Activated CD4-positive, alpha-beta T cell treated with anti-CD3 and anti-CD28 coated beads, Interleukin-2, amount 10 ng/mL, durations not matched to agents 24 days and 14 days (primary cell): ENCODE measurements at regions not wholly inside any gene's neighbourhood (a gene's known extent, or its start where the extent isn't known, plus 50 kb on each side); places are given as distances from the start of the nearest gene placed in this dataset.

ENCODE experiments used
- DNase-seq: peaks from one replicate; pipeline ENCODE4 v3.0.0; 2022
- H3K27ac Mint-ChIP-seq: one replicate; pipeline ENCODE4 v1.8.0; 2022; ENCODE audit warnings: mild to moderate bottlenecking, mixed read lengths
- H3K27me3 Mint-ChIP-seq: one replicate; pipeline ENCODE4 v1.8.0; 2022; ENCODE audit warnings: mixed read lengths
- H3K36me3 Mint-ChIP-seq: one replicate; pipeline ENCODE4 v1.8.0; 2022; ENCODE audit warnings: low read depth, mild to moderate bottlenecking, mixed read lengths
- H3K4me1 Mint-ChIP-seq: one replicate; pipeline ENCODE4 v1.8.0; 2021; ENCODE audit warnings: mixed read lengths
- H3K4me3 Mint-ChIP-seq: one replicate; pipeline ENCODE4 v1.8.0; 2022; ENCODE audit warnings: mild to moderate bottlenecking, moderate library complexity, mixed read lengths
- H3K9me3 Mint-ChIP-seq: one replicate; pipeline ENCODE4 v1.8.0; 2021; ENCODE audit warnings: mixed read lengths
- intact Hi-C: fragments of 100-400 bp; cut with micrococcal nuclease; formaldehyde crosslinking; loops from one replicate; pipeline ENCODE4 v1.15.1; 2023

- Mint-ChIP-seq H3K4me3 (no peak overlapping the region), H3K4me1 (no peaks in the 10 kb centered on the region), H3K27me3 (peaks cover 37% of the 10 kb centered on the region), H3K27ac (no peak overlapping the region), H3K36me3 (no peaks in the 10 kb centered on the region), H3K9me3 (no peaks in the 10 kb centered on the region)
- intact Hi-C loops = no loop called here
- DNase-seq = no peak
Measured at GRCh38 chr6:134689177-134689576, 260.7 kb downstream of the ALDH8A1 start.

DNA sequence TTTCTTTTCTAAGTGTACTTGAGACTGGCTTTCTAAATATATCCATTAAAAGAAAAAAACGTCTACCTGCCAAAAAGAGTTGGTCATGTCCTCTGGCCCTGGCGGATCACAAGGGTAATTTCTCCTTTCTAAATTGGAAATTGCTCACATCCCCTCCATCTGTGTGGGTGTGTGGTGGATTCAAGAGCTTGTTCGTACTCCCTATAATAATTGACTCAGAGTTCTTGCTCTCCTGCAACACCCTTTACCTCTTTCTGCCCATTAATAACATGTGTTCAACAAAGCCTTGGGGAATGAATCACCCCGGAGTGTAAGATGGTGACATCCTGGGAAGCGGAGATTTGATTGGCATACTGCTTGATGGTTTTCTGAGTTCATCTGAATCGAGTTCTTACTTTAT is 263.8 kb downstream of the ALDH8A1 start:
- H3K4me3 Mint-ChIP-seq = no peak overlapping the region
- no peak overlapping the region for H3K27ac Mint-ChIP-seq
- H3K4me1 Mint-ChIP-seq = no peaks in the 10 kb centered on the region
- H3K27me3 Mint-ChIP-seq = peaks cover 21% of the 10 kb centered on the region
- no peaks in the 10 kb centered on the region for H3K36me3 Mint-ChIP-seq
- intact Hi-C loops = no loop called here
- H3K9me3 Mint-ChIP-seq = no peaks in the 10 kb centered on the region
- no peak for DNase-seq

DNA sequence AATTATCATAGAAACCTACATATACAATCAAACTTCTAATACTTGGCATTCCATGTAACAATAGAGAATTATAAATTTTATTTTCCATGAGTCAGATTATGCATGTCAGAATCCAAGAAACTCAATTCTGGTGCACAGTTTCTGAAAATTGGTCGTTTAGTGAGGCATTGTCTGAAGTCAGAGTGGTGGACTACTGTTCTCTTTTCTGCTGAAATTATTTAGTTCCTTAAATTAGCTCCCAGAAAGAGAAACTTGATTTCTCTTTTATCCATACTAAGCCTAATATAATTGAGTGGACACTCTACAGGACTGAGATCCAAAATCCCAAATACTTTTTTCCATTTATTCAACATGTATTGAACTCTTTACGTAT is 265.5 kb downstream of the ALDH8A1 start:
- intact Hi-C loops = no loop called here
- H3K4me3 Mint-ChIP-seq = no peak overlapping the region

GRCh38 chr6:134683783-134684422 is 266.0 kb downstream of the ALDH8A1 start:
- no peak overlapping the region for H3K4me3 Mint-ChIP-seq
- intact Hi-C loops = no loop called here
- H3K36me3 Mint-ChIP-seq = no peaks in the 10 kb centered on the region
- peaks cover 2% of the 10 kb centered on the region for H3K4me1 Mint-ChIP-seq
- no peak overlapping the region for H3K27ac Mint-ChIP-seq
- no peak for DNase-seq
- H3K9me3 Mint-ChIP-seq = no peaks in the 10 kb centered on the region
- H3K27me3 Mint-ChIP-seq = peaks cover 11% of the 10 kb centered on the region

More for the DNA sequence above, 265.5 kb downstream of the ALDH8A1 start:
- peaks cover 12% of the 10 kb centered on the region for H3K27me3 Mint-ChIP-seq
- no peaks in the 10 kb centered on the region for H3K9me3 Mint-ChIP-seq
- no peak for DNase-seq
- no peaks in the 10 kb centered on the region for H3K36me3 Mint-ChIP-seq
- H3K4me1 Mint-ChIP-seq = peaks cover 2% of the 10 kb centered on the region
- no peak overlapping the region for H3K27ac Mint-ChIP-seq

- Mint-ChIP-seq H3K36me3 (no peaks in the 10 kb centered on the region), H3K27ac (no peak overlapping the region), H3K27me3 (peaks cover 3% of the 10 kb centered on the region), H3K4me1 (peaks cover 2% of the 10 kb centered on the region), H3K4me3 (no peak overlapping the region), H3K9me3 (no peaks in the 10 kb centered on the region)
- DNase-seq = no peak
- intact Hi-C loops = no loop called here
Measured at GRCh38 chr6:134680433-134680832, 269.5 kb downstream of the ALDH8A1 start.

- H3K27ac Mint-ChIP-seq = no peak overlapping the region
- no peaks in the 10 kb centered on the region for H3K9me3 Mint-ChIP-seq
- H3K4me1 Mint-ChIP-seq = peaks cover 2% of the 10 kb centered on the region
- H3K4me3 Mint-ChIP-seq = no peak overlapping the region
- intact Hi-C loops = no loop called here
- peak; percentile 56 for DNase-seq
- peaks cover 3% of the 10 kb centered on the region for H3K27me3 Mint-ChIP-seq
- H3K36me3 Mint-ChIP-seq = no peaks in the 10 kb centered on the region
Measured at GRCh38 chr6:134680021-134680420, 269.9 kb downstream of the ALDH8A1 start.

DNA sequence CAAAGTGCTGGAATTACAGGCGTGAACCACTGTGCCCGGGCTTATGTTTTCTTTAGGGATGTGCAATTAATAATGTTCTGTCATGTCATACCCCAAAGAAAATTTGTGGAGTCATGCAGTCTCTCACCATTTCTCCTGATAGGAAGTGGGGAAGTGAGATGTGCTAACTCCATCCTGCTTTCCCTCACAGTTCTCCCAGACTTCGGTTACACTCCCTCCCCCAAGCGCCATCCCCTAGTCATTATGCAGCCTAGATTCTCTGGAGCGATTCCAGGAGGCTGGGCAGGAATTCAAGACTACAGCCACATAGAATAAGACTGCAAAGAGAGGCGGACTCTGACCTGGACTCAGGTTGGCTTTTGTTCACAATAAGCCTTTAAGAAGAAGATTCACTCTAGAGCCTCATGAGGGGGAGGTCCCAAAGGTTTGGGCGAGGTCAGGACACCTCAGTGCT is 271.4 kb downstream of the ALDH8A1 start:
- H3K36me3 Mint-ChIP-seq = no peaks in the 10 kb centered on the region
- H3K27ac Mint-ChIP-seq = no peak overlapping the region
- DNase-seq = peak; percentile 37
- intact Hi-C loops = no loop called here
- no peaks in the 10 kb centered on the region for H3K9me3 Mint-ChIP-seq
- peaks cover 2% of the 10 kb centered on the region for H3K4me1 Mint-ChIP-seq
- H3K27me3 Mint-ChIP-seq = no peaks in the 10 kb centered on the region
- H3K4me3 Mint-ChIP-seq = no peak overlapping the region

DNA sequence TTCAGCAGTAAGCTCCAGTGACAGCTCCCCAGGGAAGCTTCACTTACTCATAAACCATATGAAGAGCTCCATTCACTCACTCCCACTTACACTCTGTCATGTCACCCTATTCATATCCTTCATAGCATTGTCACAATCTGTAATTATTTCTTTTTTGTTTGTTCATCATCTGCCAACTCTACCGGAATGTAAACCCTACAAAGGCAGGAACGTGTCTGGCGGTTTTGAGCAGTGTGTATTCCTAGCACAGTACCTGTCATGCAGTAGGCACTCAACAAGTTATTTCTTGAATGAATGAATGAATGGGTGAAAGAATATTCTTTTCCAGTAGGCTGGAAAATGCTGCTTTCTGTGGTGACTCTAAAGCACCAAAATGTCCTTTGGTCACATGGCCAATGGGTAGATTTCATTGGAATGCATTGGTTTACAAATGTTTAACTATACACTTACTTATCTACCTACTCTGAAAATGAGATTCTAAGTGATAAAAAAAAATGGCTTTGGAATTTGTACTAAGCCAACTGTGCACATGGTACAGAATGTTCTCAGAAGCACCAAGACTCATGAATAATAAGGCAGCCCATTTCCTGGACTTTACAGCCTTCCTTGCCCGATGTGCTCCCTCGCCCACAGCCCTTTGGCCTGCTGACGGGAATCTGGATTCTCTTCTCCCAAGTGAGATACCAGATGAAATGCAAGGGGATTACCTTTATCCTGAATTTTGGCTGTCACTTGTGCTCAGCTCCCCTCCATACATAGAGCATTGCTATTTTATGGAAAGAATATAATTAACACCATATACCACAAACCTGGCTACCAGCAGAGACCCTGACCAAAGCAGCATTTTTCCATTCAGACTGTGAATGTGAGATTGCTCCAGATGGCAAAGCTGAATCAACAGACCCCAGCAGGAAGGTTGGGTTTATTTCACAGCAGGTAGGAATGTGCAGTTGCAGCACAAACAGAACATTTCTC is 273.3 kb downstream of the ALDH8A1 start:
- H3K27me3 Mint-ChIP-seq = no peaks in the 10 kb centered on the region
- H3K4me3 Mint-ChIP-seq = no peak overlapping the region
- peak; percentile 41 for DNase-seq
- H3K27ac Mint-ChIP-seq = no peak overlapping the region
- no peaks in the 10 kb centered on the region for H3K36me3 Mint-ChIP-seq
- intact Hi-C loops = no loop called here
- no peaks in the 10 kb centered on the region for H3K9me3 Mint-ChIP-seq
- H3K4me1 Mint-ChIP-seq = peaks cover 5% of the 10 kb centered on the region

DNA sequence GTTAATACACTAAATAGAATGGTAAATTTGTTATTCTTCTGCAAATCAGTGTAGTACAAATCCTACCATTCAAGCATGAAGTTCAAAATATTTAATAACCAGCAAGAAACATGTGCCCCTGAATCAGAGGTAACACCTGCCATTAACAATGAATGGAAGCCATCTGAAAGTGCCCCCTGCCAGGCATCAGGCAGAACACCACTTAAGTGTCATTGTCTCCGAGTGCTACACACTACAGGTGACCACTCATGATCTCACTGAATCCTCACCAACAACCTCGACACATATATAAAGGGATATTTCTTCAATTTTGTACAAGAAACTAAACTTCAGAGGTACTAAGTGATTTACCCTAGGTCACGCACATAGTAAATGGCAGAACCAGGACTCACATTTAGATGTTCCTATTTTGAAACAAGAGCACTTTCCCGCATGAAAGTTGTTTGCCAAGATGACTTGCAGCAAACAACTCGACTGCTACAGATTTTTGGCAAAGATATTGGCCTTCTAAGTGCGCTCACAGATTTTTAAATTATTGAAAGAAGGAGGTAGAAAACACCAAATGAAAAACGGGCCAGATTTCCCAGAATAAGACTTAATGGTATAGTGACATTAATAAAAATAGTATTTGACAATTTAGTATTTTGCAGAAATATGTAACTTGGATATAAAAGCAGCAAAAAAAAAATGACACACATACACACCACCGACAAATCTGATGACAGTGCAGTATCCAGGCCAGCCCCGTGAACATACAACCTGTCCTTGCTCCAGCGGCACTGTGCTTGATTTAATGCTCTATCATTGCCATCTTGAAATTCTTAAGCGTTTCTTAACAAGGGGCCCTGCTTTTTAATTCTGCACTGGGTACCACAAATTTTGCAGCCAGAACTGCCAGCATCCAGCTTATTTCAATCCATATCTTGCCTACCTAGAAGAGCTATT is 274.5 kb downstream of the ALDH8A1 start:
- H3K9me3 Mint-ChIP-seq = no peaks in the 10 kb centered on the region
- peak; percentile 41 for DNase-seq
- H3K27me3 Mint-ChIP-seq = no peaks in the 10 kb centered on the region
- intact Hi-C loops = no loop called here
- no peak overlapping the region for H3K27ac Mint-ChIP-seq
- H3K4me3 Mint-ChIP-seq = no peak overlapping the region
- H3K4me1 Mint-ChIP-seq = peaks cover 5% of the 10 kb centered on the region
- no peaks in the 10 kb centered on the region for H3K36me3 Mint-ChIP-seq

DNA sequence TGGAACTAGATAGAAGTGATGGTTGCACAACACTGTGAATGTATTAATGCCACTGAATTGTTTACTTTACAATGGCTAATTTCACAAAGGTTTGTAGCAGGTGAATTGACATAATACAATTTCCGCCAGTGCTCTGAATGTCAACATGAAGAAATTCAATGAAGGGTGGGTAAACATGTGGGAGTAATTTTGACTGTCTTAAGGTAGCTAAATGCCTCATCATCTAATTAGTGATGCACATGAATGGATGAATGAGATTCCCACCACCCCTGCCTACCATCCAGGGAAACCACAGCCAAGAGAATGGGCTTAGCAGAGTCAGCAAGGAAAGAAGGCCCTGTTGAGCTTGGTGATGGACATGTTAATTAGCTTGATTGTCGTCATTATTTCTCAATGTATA is 275.3 kb downstream of the ALDH8A1 start:
- Mint-ChIP-seq H3K27ac (no peak overlapping the region), H3K9me3 (no peaks in the 10 kb centered on the region), H3K4me1 (peaks cover 3% of the 10 kb centered on the region), H3K4me3 (no peak overlapping the region), H3K27me3 (no peaks in the 10 kb centered on the region), H3K36me3 (no peaks in the 10 kb centered on the region)
- DNase-seq = peak; percentile 40
- intact Hi-C loops = no loop called here

GRCh38 chr6:134669485-134669884 is 280.4 kb downstream of the ALDH8A1 start:
- no peak overlapping the region for H3K27ac Mint-ChIP-seq
- H3K4me1 Mint-ChIP-seq = peaks cover 3% of the 10 kb centered on the region
- intact Hi-C loops = no loop called here

GRCh38 chr6:134667111-134667510 is 282.8 kb downstream of the ALDH8A1 start:
- no peaks in the 10 kb centered on the region for H3K4me1 Mint-ChIP-seq
- intact Hi-C loops = no loop called here
- no peak for DNase-seq
- H3K4me3 Mint-ChIP-seq = no peak overlapping the region
- no peaks in the 10 kb centered on the region for H3K36me3 Mint-ChIP-seq
- H3K9me3 Mint-ChIP-seq = no peaks in the 10 kb centered on the region
- H3K27ac Mint-ChIP-seq = no peak overlapping the region
- H3K27me3 Mint-ChIP-seq = peaks cover 6% of the 10 kb centered on the region

More at GRCh38 chr6:134669485-134669884, 280.4 kb downstream of the ALDH8A1 start:
- no peak for DNase-seq
- H3K9me3 Mint-ChIP-seq = no peaks in the 10 kb centered on the region
- peaks cover 6% of the 10 kb centered on the region for H3K27me3 Mint-ChIP-seq
- no peak overlapping the region for H3K4me3 Mint-ChIP-seq
- H3K36me3 Mint-ChIP-seq = no peaks in the 10 kb centered on the region

GRCh38 chr6:134666125-134666524 is 283.8 kb downstream of the ALDH8A1 start:
- intact Hi-C loops = no loop called here
- no peak overlapping the region for H3K27ac Mint-ChIP-seq
- no peaks in the 10 kb centered on the region for H3K9me3 Mint-ChIP-seq
- H3K36me3 Mint-ChIP-seq = no peaks in the 10 kb centered on the region
- peaks cover 8% of the 10 kb centered on the region for H3K27me3 Mint-ChIP-seq
- no peak overlapping the region for H3K4me3 Mint-ChIP-seq
- no peaks in the 10 kb centered on the region for H3K4me1 Mint-ChIP-seq
- no peak for DNase-seq
